SK-N-SH (cell line): ENCODE measurements at regions not wholly inside any gene's neighbourhood (a gene's known extent, or its start where the extent isn't known, plus 50 kb on each side); places are given as distances from the start of the nearest gene placed in this dataset.

ENCODE experiments used
- RAD21 ChIP-seq: IDR thresholded peaks from 2 replicates; pipeline ENCODE4 v1.6.1; 2012; ENCODE audit warnings: mild to moderate bottlenecking, low read length
- SIN3A ChIP-seq: IDR thresholded peaks from 2 replicates; pipeline ENCODE4 v1.6.1; 2012; ENCODE audit warnings: low read depth, mild to moderate bottlenecking, low read length, moderate library complexity, borderline replicate concordance
- TF ChIP-seq, protein P1 (sequence below): IDR thresholded peaks from 2 replicates; pipeline ENCODE4; 2012

DNA sequence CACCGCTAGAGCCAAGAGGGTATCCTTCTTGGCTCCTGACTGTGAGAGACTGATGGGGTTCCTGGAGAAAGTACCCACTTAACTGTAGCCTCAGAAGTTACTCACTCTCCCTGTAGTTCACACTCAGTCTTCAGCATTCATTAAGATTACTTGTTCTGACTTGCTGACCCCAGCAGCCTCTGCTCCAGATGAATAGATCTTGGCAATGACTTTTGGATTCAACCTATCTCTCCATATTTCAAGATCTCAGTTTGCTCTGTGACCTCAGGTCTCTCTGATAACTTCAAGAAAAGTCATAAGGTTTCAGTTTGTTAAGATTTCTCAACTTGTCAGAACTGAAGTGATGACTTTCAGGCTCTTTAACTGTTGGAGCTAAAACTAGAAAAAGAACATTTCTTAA, 825.6 kb downstream of the PCDH7 start:
- no peak for TF ChIP-seq SIN3A
- TF ChIP-seq RAD21, result no peak
- TF ChIP-seq, protein P1, sequence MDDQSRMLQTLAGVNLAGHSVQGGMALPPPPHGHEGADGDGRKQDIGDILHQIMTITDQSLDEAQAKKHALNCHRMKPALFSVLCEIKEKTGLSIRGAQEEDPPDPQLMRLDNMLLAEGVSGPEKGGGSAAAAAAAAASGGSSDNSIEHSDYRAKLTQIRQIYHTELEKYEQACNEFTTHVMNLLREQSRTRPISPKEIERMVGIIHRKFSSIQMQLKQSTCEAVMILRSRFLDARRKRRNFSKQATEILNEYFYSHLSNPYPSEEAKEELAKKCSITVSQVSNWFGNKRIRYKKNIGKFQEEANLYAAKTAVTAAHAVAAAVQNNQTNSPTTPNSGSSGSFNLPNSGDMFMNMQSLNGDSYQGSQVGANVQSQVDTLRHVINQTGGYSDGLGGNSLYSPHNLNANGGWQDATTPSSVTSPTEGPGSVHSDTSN, result no peak
